Naive thymus-derived CD4-positive, alpha-beta T cell (primary cell): ENCODE measurements at regions not wholly inside any gene's neighbourhood (a gene's known extent, or its start where the extent isn't known, plus 50 kb on each side); places are given as distances from the start of the nearest gene placed in this dataset.

ENCODE experiments used
- ATAC-seq: fragments of 150-1000 bp; cut with Tn5 transposase; 2 replicates; pipeline ENCODE4 v1.10.0; 2021; ENCODE audit warnings: mild to moderate bottlenecking, moderate library complexity
- CTCF ChIA-PET: fragments of 350-600 bp; sonication (Branson Sonifier 250); formaldehyde crosslinking; loops from one replicate; lab custom pipeline; 2021; ENCODE audit warnings: antibody characterized with exemption; lab: Charles Lee
- POLR2A ChIA-PET: fragments of 350-600 bp; sonication (Branson Sonifier 250); formaldehyde crosslinking; loops from one replicate; lab custom pipeline; 2021; ENCODE audit warnings: antibody characterized with exemption, inconsistent platforms; lab: Charles Lee
- DNase-seq, 9 donors: peaks; one replicate each; pipeline versions ENCODE4 v3.0.0 to v3.0.0-alpha.2; 2020 to 2022; ENCODE audit warnings: mixed read lengths in 1 of 9
- H3K27ac ChIP-seq: one replicate; pipeline ENCODE4 v1.7.0; 2013; ENCODE audit warnings: mild to moderate bottlenecking, low read depth, low read length, moderate library complexity
- H3K27me3 ChIP-seq, 2 donors: one replicate each; pipeline ENCODE4 v1.7.0; 2013; ENCODE audit warnings: low read length in 2 of 2, mild to moderate bottlenecking in 2 of 2, moderate library complexity in 2 of 2; ENCODE audit not compliant: control insufficient read depth in 2 of 2, insufficient read depth in 2 of 2
- H3K36me3 ChIP-seq, 3 experiments: 1 replicate in 2 of 3; 2 replicates in 1 of 3; pipeline ENCODE4 v1.7.0; 2013; ENCODE audit warnings: low read length in 3 of 3, mild to moderate bottlenecking in 3 of 3, moderate library complexity in 1 of 3; ENCODE audit not compliant: insufficient read depth in 3 of 3, control insufficient read depth in 2 of 3
- H3K4me1 ChIP-seq, 2 donors: one replicate each; pipeline ENCODE4 v1.7.0; 2013; ENCODE audit warnings: low read length in 2 of 2, mild to moderate bottlenecking in 2 of 2, moderate library complexity in 1 of 2; ENCODE audit not compliant: control insufficient read depth in 2 of 2, insufficient read depth in 2 of 2
- H3K4me3 ChIP-seq: 2 replicates; pipeline ENCODE4 v1.7.0; 2013; ENCODE audit warnings: mild to moderate bottlenecking, low read length
- H3K9me3 ChIP-seq, 3 experiments: 1 replicate in 2 of 3; 2 replicates in 1 of 3; pipeline ENCODE4 v1.7.0; 2013; ENCODE audit warnings: low read length in 3 of 3; ENCODE audit not compliant: control insufficient read depth in 2 of 3
- H3K27ac Mint-ChIP-seq, 9 donors: one replicate each; pipeline ENCODE4 v1.8.0; 2020 to 2022; ENCODE audit warnings: mixed read lengths in 9 of 9, mild to moderate bottlenecking in 8 of 9, moderate library complexity in 5 of 9, inconsistent platforms in 2 of 9
- H3K27me3 Mint-ChIP-seq, 5 donors: one replicate each; pipeline ENCODE4 v1.8.0; 2021 to 2022; ENCODE audit warnings: mixed read lengths in 5 of 5, mild to moderate bottlenecking in 1 of 5
- H3K36me3 Mint-ChIP-seq, 5 donors: one replicate each; pipeline ENCODE4 v1.8.0; 2020 to 2022; ENCODE audit warnings: mixed read lengths in 5 of 5, mild to moderate bottlenecking in 3 of 5, inconsistent platforms in 1 of 5
- H3K4me1 Mint-ChIP-seq, 7 donors: one replicate each; pipeline ENCODE4 v1.8.0; 2020 to 2022; ENCODE audit warnings: mixed read lengths in 7 of 7, mild to moderate bottlenecking in 3 of 7, inconsistent platforms in 1 of 7
- H3K4me3 Mint-ChIP-seq, 10 donors: one replicate each; pipeline ENCODE4 v1.8.0; 2020 to 2022; ENCODE audit warnings: mild to moderate bottlenecking in 10 of 10, mixed read lengths in 10 of 10, moderate library complexity in 6 of 10, inconsistent platforms in 2 of 10
- H3K9me3 Mint-ChIP-seq, 11 donors: one replicate each; pipeline ENCODE4 v1.8.0; 2020 to 2022; ENCODE audit warnings: mixed read lengths in 11 of 11, mild to moderate bottlenecking in 4 of 11, inconsistent platforms in 1 of 11, moderate library complexity in 1 of 11
- intact Hi-C, 2 donors: fragments of 100-400 bp; cut with micrococcal nuclease; formaldehyde crosslinking; loops; one replicate each; pipeline ENCODE4 v1.15.1; 2023

GRCh38 chr2:155384555-155385123 lies 686.1 kb downstream of the KCNJ3 start:
- no peak overlapping the region for H3K4me3 Mint-ChIP-seq

DNA sequence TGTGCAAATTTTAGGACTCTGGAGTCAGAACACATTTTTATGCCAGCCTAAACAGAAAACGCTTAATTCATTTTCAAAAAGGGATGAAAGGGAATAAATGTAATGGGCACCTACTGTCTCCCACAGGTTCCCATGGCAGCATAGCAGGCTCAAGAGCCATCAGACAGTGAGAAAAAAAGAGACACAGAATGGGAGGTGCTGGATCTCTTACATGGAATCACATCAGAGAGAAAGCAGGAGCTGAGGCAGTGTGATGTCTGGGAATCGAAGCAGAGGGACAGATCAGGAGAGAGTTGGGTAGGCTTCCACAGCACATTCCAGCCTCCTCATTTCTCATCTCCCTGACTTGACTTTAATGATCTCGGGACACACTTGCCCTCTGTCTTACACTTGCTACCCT lies 684.3 kb downstream of the KCNJ3 start:
- POLR2A ChIA-PET, result no interaction called here

More at GRCh38 chr2:155384555-155385123, 686.1 kb downstream of the KCNJ3 start:
- intact Hi-C loops, result no loop called here
- Histone ChIP-seq H3K36me3 (no peaks in the 10 kb centered on the region), H3K27me3 (no peaks in the 10 kb centered on the region), H3K4me3 (no peak overlapping the region), H3K27ac (no peak overlapping the region), H3K9me3 (no peaks in the 10 kb centered on the region), H3K4me1 (no peaks in the 10 kb centered on the region)
- H3K4me1 Mint-ChIP-seq, result no peaks in the 10 kb centered on the region
- no peaks in the 10 kb centered on the region for H3K36me3 Mint-ChIP-seq
- no peak overlapping the region for H3K27ac Mint-ChIP-seq
- ChIA-PET POLR2A (no interaction called here), CTCF (no interaction called here)
- no peaks in the 10 kb centered on the region for H3K9me3 Mint-ChIP-seq
- DNase-seq, result no peak
- no peak for ATAC-seq
- H3K27me3 Mint-ChIP-seq, result peaks cover 0 to 12% (median 7%) of the 10 kb centered on the region in 5 donors

DNA sequence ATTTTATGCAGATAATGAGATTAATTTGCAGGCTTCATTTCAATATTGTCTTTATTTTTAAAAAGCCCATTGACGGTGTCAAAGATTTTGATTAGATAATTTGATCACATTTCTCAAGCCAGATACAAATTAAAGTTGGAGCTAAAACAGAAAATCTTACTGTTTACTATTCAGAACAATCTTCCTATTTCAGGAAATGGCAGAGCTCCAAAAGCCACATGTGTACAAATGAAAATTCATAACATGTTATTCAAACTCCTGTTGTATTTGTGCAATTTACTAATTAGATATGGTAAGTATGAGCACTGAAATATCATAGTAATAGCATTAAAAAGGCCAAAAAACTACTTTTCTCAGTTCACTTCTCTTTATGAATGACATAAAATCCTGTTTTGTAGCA lies 682.9 kb downstream of the KCNJ3 start:
- Mint-ChIP-seq H3K27ac (no peak overlapping the region), H3K36me3 (no peaks in the 10 kb centered on the region), H3K9me3 (no peaks in the 10 kb centered on the region), H3K27me3 (peaks cover 0 to 4% (median 0%) of the 10 kb centered on the region in 5 donors), H3K4me3 (no peak overlapping the region), H3K4me1 (peaks cover 0 to 4% (median 0%) of the 10 kb centered on the region in 7 donors)
- CTCF ChIA-PET, result no interaction called here
- Histone ChIP-seq H3K27ac (no peak overlapping the region), H3K9me3 (no peaks in the 10 kb centered on the region), H3K4me3 (no peak overlapping the region), H3K4me1 (no peaks in the 10 kb centered on the region), H3K36me3 (no peaks in the 10 kb centered on the region), H3K27me3 (no peaks in the 10 kb centered on the region)
- intact Hi-C loops, result no loop called here
- POLR2A ChIA-PET, result no interaction called here
- ATAC-seq, result no peak
- DNase-seq, result no peak

More for the DNA sequence above, 684.3 kb downstream of the KCNJ3 start:
- H3K27ac Mint-ChIP-seq, result no peak overlapping the region
- Histone ChIP-seq H3K9me3 (no peaks in the 10 kb centered on the region), H3K27ac (no peak overlapping the region), H3K27me3 (no peaks in the 10 kb centered on the region), H3K36me3 (no peaks in the 10 kb centered on the region), H3K4me1 (no peaks in the 10 kb centered on the region), H3K4me3 (no peak overlapping the region)
- H3K4me1 Mint-ChIP-seq, result peaks cover 0 to 4% (median 0%) of the 10 kb centered on the region in 7 donors
- ATAC-seq (no peak), DNase-seq (no peak)
- intact Hi-C loops, result no loop called here
- no peaks in the 10 kb centered on the region for H3K36me3 Mint-ChIP-seq
- no peaks in the 10 kb centered on the region for H3K9me3 Mint-ChIP-seq
- CTCF ChIA-PET, result no interaction called here
- no peak overlapping the region for H3K4me3 Mint-ChIP-seq
- peaks cover 0 to 11% (median 5%) of the 10 kb centered on the region in 5 donors for H3K27me3 Mint-ChIP-seq

DNA sequence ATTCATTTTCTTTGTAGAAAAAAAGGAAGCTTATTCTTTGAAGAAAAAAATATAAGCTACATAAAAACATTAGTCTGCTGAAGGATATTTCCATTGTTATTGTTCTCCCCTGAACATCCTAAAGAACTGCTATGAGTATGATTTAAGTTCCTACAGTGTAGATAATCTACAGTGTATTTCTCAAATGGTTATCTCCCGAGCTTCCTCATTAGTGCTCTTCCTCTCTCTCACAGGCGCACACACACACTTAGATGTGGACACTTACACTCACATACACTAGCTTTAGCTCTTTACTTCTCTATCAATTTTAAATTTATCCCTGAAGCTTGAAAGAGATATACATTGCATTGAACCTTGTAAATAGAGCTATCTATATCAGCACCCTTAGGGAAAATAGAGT lies 681.0 kb downstream of the KCNJ3 start:
- Histone ChIP-seq H3K4me3 (no peak overlapping the region), H3K4me1 (no peaks in the 10 kb centered on the region), H3K27ac (no peak overlapping the region), H3K36me3 (no peaks in the 10 kb centered on the region), H3K27me3 (no peaks in the 10 kb centered on the region), H3K9me3 (no peaks in the 10 kb centered on the region)
- no peaks in the 10 kb centered on the region for H3K9me3 Mint-ChIP-seq
- H3K27ac Mint-ChIP-seq, result no peak overlapping the region
- no peak for DNase-seq
- ChIA-PET POLR2A (no interaction called here), CTCF (interaction anchor here (1.2 to 3.4 kb wide), 2 partner anchors 1209 to 1813 kb away, joined by 4 to 10 read pairs; no protein-coding TSS in a partner anchor)
- H3K4me3 Mint-ChIP-seq, result no peak overlapping the region
- H3K27me3 Mint-ChIP-seq, result peaks cover 0 to 4% (median 0%) of the 10 kb centered on the region in 5 donors
- no peak for ATAC-seq
- intact Hi-C loops, result loop anchor here in 1 of 2 donors (5.0 kb wide), 1 partner anchor 1678 kb away; no protein-coding TSS in a partner anchor
- no peaks in the 10 kb centered on the region for H3K36me3 Mint-ChIP-seq
- H3K4me1 Mint-ChIP-seq, result peaks cover 0 to 4% (median 0%) of the 10 kb centered on the region in 7 donors

GRCh38 chr2:155377931-155378444 lies 679.5 kb downstream of the KCNJ3 start:
- POLR2A ChIA-PET, result no interaction called here
- Histone ChIP-seq H3K4me3 (no peak overlapping the region), H3K9me3 (no peaks in the 10 kb centered on the region), H3K4me1 (no peaks in the 10 kb centered on the region), H3K27me3 (peaks cover 0 to 3% of the 10 kb centered on the region in 2 donors), H3K27ac (no peak overlapping the region), H3K36me3 (no peaks in the 10 kb centered on the region)
- intact Hi-C loops, result loop anchor here (1.0 to 5.0 kb wide), 4 partner anchors 1211 to 1816 kb away; no protein-coding TSS in a partner anchor
- Mint-ChIP-seq H3K4me3 (no peak overlapping the region), H3K27me3 (peaks cover 0 to 3% (median 0%) of the 10 kb centered on the region in 5 donors), H3K27ac (no peak overlapping the region), H3K4me1 (peaks cover 0 to 4% (median 0%) of the 10 kb centered on the region in 7 donors), H3K36me3 (no peaks in the 10 kb centered on the region), H3K9me3 (no peaks in the 10 kb centered on the region)
- ATAC-seq (no peak), DNase-seq (no peak)
- CTCF ChIA-PET, result interaction anchor here (1.2 to 3.4 kb wide), 3 partner anchors 1211 to 1815 kb away, joined by 4 to 10 read pairs (median 10); no protein-coding TSS in a partner anchor

- no peaks in the 10 kb centered on the region for H3K9me3 ChIP-seq
- Mint-ChIP-seq H3K4me3 (no peak overlapping the region), H3K27ac (no peak overlapping the region), H3K27me3 (peaks cover 0 to 8% (median 6%) of the 10 kb centered on the region in 5 donors), H3K9me3 (no peaks in the 10 kb centered on the region), H3K36me3 (no peaks in the 10 kb centered on the region), H3K4me1 (peaks cover 0 to 4% (median 0%) of the 10 kb centered on the region in 7 donors)
- no peak overlapping the region for H3K4me3 ChIP-seq
- intact Hi-C loops, result loop anchor here (1.0 to 5.0 kb wide), 3 partner anchors 1212 to 1817 kb away; no protein-coding TSS in a partner anchor
- ChIA-PET POLR2A (no interaction called here), CTCF (interaction anchor here (1.9 to 3.4 kb wide), 2 partner anchors 1212 to 1816 kb away, joined by 10 read pairs; no protein-coding TSS in a partner anchor)
- ATAC-seq (no peak), DNase-seq (no peak)
- no peaks in the 10 kb centered on the region for H3K36me3 ChIP-seq
- H3K4me1 ChIP-seq, result no peaks in the 10 kb centered on the region
- H3K27me3 ChIP-seq, result peaks cover 0 to 3% of the 10 kb centered on the region in 2 donors
- no peak overlapping the region for H3K27ac ChIP-seq
Measured at GRCh38 chr2:155377266-155377680, 678.8 kb downstream of the KCNJ3 start.
